Stomach smooth muscle (tissue), 2 donors: ENCODE measurements at regions not wholly inside any gene's neighbourhood (a gene's known extent, or its start where the extent isn't known, plus 50 kb on each side); places are given as distances from the start of the nearest gene placed in this dataset.

Experiments used
- H3K27ac ChIP-seq: one replicate; pipeline ENCODE4 v1.7.0; 2013; ENCODE audit warnings: mild to moderate bottlenecking, low read length, inconsistent platforms
- H3K27me3 ChIP-seq, 2 donors: one replicate each; pipeline ENCODE4 v1.7.0; 2013; ENCODE audit warnings: low read length in 2 of 2; ENCODE audit not compliant: insufficient read depth in 2 of 2, control insufficient read depth in 1 of 2
- H3K36me3 ChIP-seq, 2 donors: one replicate each; pipeline ENCODE4 v1.7.0; 2013; ENCODE audit warnings: low read length in 2 of 2; ENCODE audit not compliant: control insufficient read depth in 2 of 2, insufficient read depth in 2 of 2
- H3K4me1 ChIP-seq: one replicate; pipeline ENCODE4 v1.7.0; 2013; ENCODE audit warnings: low read length; ENCODE audit not compliant: control insufficient read depth, insufficient read depth
- H3K4me3 ChIP-seq, 2 donors: one replicate each; pipeline ENCODE4 v1.7.0; 2013; ENCODE audit warnings: low read length in 2 of 2
- H3K9ac ChIP-seq, 2 donors: one replicate each; pipeline ENCODE4 v1.7.0; 2013; ENCODE audit warnings: low read length in 2 of 2, mild to moderate bottlenecking in 1 of 2
- H3K9me3 ChIP-seq, 2 donors: one replicate each; pipeline ENCODE4 v1.7.0; 2013; ENCODE audit warnings: low read length in 2 of 2; ENCODE audit not compliant: control insufficient read depth in 2 of 2
- donor health status: healthy.
- donor health status: Pancreatic carcinoma.

DNA sequence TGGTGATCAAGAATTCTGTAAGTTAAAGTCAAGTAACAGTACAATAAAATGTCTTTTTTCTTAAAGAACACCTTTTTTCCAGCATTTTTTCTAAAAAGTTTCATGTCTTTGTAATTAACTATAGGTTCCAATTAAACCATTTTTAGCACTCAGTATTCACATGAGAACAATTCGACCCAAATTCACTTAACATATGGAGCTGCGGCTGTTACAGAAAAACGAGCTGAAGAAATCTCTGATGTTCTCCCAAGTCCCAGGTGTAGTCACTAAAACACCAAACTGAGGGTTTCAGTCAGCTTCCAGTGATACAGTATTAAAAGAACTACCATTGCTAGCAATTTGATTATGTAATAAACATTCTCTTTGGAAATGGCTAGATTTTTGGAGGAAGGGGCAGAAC lies 117.6 kb downstream of the TNFSF13B start:
- Histone ChIP-seq H3K27me3 (no peaks in the 10 kb centered on the region), H3K4me3 (no peak overlapping the region), H3K27ac (no peak overlapping the region), H3K36me3 (no peaks in the 10 kb centered on the region), H3K9me3 (no peaks in the 10 kb centered on the region), H3K4me1 (no peaks in the 10 kb centered on the region), H3K9ac (no peak overlapping the region)

DNA sequence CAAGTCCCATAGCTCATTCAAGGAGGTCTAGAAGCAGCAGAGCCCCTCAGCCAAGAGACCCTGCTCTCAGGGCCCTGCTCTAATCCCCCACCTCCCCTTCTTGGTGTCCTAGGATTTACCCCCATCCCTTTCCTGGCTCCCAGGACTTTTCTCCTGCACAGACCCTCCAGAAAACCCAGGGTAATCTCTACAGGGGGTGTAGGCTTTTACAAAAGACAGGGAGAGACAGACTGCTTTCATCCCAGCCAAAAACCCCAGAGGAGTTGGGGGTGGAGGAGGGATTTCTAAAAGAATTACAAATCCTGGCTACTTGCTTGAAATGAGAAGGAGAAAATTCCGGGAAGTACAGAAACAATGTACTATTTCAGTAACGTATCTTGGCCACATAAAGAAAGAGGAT lies 133.3 kb downstream of the TNFSF13B start:
- no peak overlapping the region for H3K4me3 ChIP-seq
- H3K9me3 ChIP-seq: no peaks in the 10 kb centered on the region
- no peaks in the 10 kb centered on the region for H3K36me3 ChIP-seq
- no peaks in the 10 kb centered on the region for H3K4me1 ChIP-seq
- no peak overlapping the region for H3K27ac ChIP-seq
- H3K9ac ChIP-seq: no peak overlapping the region
- no peaks in the 10 kb centered on the region for H3K27me3 ChIP-seq

DNA sequence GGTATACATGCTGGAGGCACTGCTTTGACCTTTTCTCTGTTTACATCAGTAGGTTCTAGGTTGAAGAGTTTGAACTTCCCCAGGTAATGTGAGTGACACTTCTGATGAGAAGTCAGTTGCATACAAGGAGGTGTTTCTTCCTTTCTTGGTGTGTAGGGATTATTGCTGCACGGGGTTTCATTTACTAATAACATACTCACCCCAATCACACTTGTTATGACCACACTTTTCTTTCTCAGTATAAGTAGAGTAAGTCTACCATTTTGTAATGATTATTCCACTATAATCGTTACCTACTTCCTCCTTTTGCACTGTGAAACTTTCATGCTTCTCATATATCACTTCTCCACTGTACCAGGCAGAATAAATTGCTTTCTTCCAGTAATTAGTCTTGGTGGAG lies 138.0 kb downstream of the TNFSF13B start:
- no peaks in the 10 kb centered on the region for H3K4me1 ChIP-seq
- no peak overlapping the region for H3K9ac ChIP-seq
- no peaks in the 10 kb centered on the region for H3K36me3 ChIP-seq
- H3K4me3 ChIP-seq: no peak overlapping the region
- no peak overlapping the region for H3K27ac ChIP-seq
- H3K9me3 ChIP-seq: no peaks in the 10 kb centered on the region
- no peaks in the 10 kb centered on the region for H3K27me3 ChIP-seq

DNA sequence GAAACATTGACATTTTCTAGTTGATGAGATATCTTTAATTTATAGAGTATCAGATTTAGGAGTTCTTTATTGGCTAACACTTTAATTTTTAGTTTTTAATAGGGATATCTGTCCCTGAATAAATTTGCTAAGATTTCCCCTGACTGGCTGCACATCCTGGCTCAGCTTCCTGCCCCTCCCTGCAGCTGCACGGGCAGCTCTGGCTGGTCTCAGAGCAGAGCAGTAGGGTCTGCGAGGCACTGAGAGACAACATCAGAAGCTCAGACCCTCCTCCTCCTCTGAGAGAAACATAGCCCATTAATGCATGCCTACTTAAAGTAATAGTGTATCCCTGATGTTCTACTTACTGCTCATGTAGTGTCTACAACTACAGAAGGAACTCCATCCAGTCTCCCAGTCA lies 139.2 kb downstream of the TNFSF13B start:
- Histone ChIP-seq H3K27me3 (no peaks in the 10 kb centered on the region), H3K9ac (no peak overlapping the region), H3K27ac (no peak overlapping the region), H3K4me3 (no peak overlapping the region), H3K36me3 (no peaks in the 10 kb centered on the region), H3K9me3 (no peaks in the 10 kb centered on the region), H3K4me1 (no peaks in the 10 kb centered on the region)

DNA sequence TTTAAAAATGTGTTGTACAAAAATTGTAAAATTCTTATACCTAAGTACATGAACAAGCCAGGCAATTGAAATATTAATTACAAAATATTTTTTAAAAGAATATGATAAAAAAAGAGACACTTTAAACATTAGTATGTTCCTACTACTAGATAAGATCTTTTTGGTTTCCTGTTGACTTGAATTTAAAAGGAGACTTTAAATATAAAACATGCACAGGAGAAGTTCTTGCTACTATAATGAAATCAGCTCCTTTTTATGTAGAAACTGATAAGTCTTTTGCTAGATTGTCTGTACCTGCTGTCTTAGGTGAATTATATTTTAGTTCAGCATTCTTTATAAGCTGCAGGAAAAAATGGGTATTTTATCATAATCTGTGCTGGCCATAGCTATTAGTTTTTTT lies 140.2 kb downstream of the TNFSF13B start:
- H3K4me3 ChIP-seq: no peak overlapping the region
- no peaks in the 10 kb centered on the region for H3K36me3 ChIP-seq
- H3K27me3 ChIP-seq: no peaks in the 10 kb centered on the region
- no peak overlapping the region for H3K27ac ChIP-seq
- H3K9ac ChIP-seq: no peak overlapping the region
- no peaks in the 10 kb centered on the region for H3K4me1 ChIP-seq
- H3K9me3 ChIP-seq: no peaks in the 10 kb centered on the region

DNA sequence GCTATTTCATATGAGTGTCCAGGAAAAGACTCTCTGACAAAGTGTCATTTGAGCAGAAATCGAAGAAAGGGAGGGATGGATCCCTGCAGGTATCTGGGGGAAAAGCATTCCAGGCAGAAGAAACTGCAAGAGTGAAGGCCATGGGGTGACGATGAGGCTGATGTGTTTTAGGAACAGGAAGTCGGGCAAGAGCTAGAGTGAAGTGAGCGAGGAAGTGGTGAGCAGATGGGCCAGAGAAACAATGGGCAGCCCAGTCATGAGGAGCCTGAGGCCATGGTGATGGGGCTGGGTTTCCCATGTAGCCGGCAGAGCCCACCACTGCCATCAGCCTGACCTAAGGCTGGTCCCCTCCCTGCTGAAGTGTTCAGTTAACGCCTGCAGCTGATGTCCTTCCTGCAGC lies 150.2 kb downstream of the TNFSF13B start:
- H3K4me1 ChIP-seq: no peaks in the 10 kb centered on the region
- H3K27me3 ChIP-seq: no peaks in the 10 kb centered on the region
- no peak overlapping the region for H3K4me3 ChIP-seq
- no peaks in the 10 kb centered on the region for H3K36me3 ChIP-seq
- H3K9me3 ChIP-seq: peaks cover 0 to 3% of the 10 kb centered on the region in 2 donors
- no peak overlapping the region for H3K27ac ChIP-seq
- no peak overlapping the region for H3K9ac ChIP-seq

DNA sequence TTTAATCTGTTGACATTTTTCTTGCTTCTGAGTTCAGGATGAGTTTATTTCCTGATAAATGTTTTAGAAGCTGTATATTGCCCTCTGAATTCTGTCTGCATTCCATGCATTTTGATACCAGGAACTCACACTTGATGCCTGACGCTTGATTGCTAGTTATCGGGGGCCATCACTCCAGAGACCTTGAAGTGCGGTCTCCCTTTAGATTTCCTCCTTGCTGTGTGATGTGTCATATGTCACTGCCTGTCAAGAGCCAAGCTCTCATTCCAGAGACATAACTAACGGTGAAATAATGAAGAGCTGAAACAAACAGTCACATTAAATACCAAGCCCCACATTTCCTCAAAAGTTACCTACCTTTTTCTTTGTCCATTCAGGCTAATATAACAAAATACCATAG lies 155.5 kb downstream of the TNFSF13B start:
- H3K4me1 ChIP-seq: no peaks in the 10 kb centered on the region
- H3K4me3 ChIP-seq: no peak overlapping the region
- H3K9ac ChIP-seq: no peak overlapping the region
- no peaks in the 10 kb centered on the region for H3K36me3 ChIP-seq
- H3K27me3 ChIP-seq: no peaks in the 10 kb centered on the region
- H3K9me3 ChIP-seq: no peaks in the 10 kb centered on the region
- H3K27ac ChIP-seq: no peak overlapping the region

DNA sequence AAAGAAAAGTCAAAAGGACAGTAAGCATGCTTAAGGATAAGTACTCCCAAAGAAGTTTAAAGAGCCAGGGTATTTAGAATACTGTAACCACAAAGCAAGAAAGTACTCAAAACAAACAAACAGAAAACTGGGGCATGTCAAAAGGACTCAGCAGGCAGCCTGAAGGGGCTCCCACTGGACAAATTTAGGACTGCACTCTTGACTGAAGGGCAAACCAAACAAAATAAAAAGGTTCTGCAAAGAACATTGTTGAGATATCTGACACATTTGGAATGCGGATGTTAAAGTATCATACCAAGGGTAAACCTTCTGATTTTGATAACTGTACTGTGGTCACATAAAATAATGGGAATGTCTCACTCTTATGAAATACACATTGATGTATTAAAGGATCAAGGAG lies 157.4 kb downstream of the TNFSF13B start:
- Histone ChIP-seq H3K36me3 (no peaks in the 10 kb centered on the region), H3K9me3 (no peaks in the 10 kb centered on the region), H3K9ac (no peak overlapping the region), H3K4me3 (no peak overlapping the region), H3K4me1 (no peaks in the 10 kb centered on the region), H3K27ac (no peak overlapping the region), H3K27me3 (no peaks in the 10 kb centered on the region)

DNA sequence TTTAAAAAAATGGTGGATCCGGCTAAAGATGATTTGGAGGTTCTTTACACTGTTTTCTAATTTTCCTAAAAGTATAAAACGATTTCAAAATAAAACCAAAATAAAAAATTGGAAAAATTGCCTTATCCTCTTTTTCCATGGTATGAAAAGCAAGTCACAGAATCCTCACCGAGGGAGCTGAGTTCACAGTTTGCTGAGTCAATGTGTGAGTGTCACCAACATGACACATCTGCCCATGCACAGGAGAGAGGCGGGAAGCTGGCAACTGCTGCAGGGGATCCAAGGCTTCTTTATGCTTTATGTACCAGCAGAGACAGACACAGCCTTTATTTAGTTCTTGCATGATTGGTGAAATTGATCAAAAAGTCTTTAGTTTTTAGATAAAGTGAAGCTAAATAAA lies 157.8 kb downstream of the TNFSF13B start:
- Histone ChIP-seq H3K4me3 (no peak overlapping the region), H3K9me3 (no peaks in the 10 kb centered on the region), H3K27ac (no peak overlapping the region), H3K9ac (no peak overlapping the region), H3K27me3 (no peaks in the 10 kb centered on the region), H3K4me1 (no peaks in the 10 kb centered on the region), H3K36me3 (no peaks in the 10 kb centered on the region)

DNA sequence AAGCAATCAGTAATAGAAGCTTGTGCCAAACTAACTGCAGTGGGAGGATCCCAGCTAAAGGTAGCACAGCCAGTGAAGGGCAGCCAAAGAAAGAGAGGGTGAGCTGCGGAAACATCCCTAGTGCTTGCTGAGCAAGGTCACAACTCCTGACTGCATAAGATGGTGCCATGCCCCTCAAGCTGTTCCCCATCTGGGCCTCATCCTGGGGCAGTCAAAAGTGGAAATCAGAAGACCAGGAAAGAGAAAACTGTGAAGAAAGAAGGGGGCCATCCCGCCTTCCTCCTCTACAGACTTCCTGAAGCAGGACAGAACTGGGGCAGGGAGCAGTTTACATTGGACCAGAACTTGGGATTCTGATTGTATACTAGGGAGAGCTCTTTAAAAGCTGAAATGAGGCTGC lies 159.2 kb downstream of the TNFSF13B start:
- Histone ChIP-seq H3K27ac (no peak overlapping the region), H3K9me3 (no peaks in the 10 kb centered on the region), H3K27me3 (no peaks in the 10 kb centered on the region), H3K36me3 (no peaks in the 10 kb centered on the region), H3K4me1 (no peaks in the 10 kb centered on the region), H3K9ac (no peak overlapping the region), H3K4me3 (no peak overlapping the region)

DNA sequence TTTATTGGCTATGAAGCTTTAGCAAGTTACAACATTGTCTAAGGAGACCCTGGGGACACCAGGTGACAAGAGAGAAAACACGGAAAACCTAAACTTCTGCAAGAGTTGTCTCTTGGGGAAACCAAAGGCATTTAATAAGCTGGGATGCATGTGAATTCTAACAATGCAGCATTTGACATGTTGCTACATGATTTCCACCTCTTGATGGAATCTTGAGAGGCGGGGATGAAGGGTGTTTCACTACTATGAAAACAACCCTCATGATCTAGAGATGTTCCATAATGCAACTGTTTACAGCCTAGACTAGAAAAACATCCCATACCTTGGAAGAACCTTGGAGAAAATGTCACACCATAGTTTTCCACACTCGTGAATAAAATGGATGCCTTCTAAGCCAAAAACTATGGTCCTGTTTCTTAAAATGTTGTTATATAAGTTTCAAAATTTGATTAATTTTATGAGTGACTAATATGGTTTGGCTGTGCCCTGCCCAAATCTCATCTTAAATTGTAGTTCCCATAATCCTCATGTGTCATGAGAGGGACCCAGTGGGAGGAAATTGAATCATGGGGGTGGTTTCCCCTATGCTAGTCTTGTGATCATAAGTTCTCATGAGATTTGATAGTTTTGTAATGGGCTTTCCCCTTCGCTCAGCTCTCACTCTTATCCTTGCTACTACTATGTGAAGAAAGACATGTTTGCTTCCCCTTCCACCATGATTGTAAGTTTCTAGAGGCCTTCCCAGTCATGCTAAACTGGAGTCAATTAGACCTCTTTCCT lies 164.6 kb downstream of the TNFSF13B start:
- H3K27me3 ChIP-seq: no peaks in the 10 kb centered on the region

More for the DNA sequence above, 164.6 kb downstream of the TNFSF13B start:
- Histone ChIP-seq H3K9me3 (no peaks in the 10 kb centered on the region), H3K4me1 (no peaks in the 10 kb centered on the region), H3K27ac (no peak overlapping the region), H3K9ac (no peak overlapping the region), H3K4me3 (no peak overlapping the region), H3K36me3 (no peaks in the 10 kb centered on the region)
